Activated CD8-positive, alpha-beta memory T cell treated with anti-CD3 and anti-CD28 coated beads, Interleukin-2, amount 10 ng/mL, durations not matched to agents 7 days and 5 days (primary cell): ENCODE measurements at regions not wholly inside any gene's neighbourhood (a gene's known extent, or its start where the extent isn't known, plus 50 kb on each side); places are given as distances from the start of the nearest gene placed in this dataset.
A peak's percentile ranks its signal among the peaks of the same experiment; 100 is the strongest.

ENCODE experiments used
- ATAC-seq: fragments of 150-1000 bp; cut with Tn5 transposase; one replicate; pipeline ENCODE4 v1.10.0; 2021; ENCODE audit warnings: moderate library complexity
- CTCF ChIA-PET: fragments of 350-600 bp; sonication (Branson Sonifier 250); formaldehyde crosslinking; loops from one replicate; lab custom pipeline; 2021; ENCODE audit warnings: antibody characterized with exemption; lab: Charles Lee
- DNase-seq: peaks from one replicate; pipeline ENCODE4 v3.0.0-alpha.2; 2020
- H3K27ac Mint-ChIP-seq: one replicate; pipeline ENCODE4 v1.8.0; 2021; ENCODE audit warnings: mild to moderate bottlenecking, mixed read lengths
- H3K27me3 Mint-ChIP-seq: one replicate; pipeline ENCODE4 v1.8.0; 2021; ENCODE audit warnings: mixed read lengths
- H3K36me3 Mint-ChIP-seq: one replicate; pipeline ENCODE4 v1.8.0; 2021; ENCODE audit warnings: mild to moderate bottlenecking, mixed read lengths
- H3K4me1 Mint-ChIP-seq: one replicate; pipeline ENCODE4 v1.8.0; 2021; ENCODE audit warnings: mixed read lengths
- H3K4me3 Mint-ChIP-seq: one replicate; pipeline ENCODE4 v1.8.0; 2021; ENCODE audit warnings: mild to moderate bottlenecking, moderate library complexity, mixed read lengths
- H3K9me3 Mint-ChIP-seq: one replicate; pipeline ENCODE4 v1.8.0; 2022; ENCODE audit warnings: low read depth, mixed read lengths

DNA sequence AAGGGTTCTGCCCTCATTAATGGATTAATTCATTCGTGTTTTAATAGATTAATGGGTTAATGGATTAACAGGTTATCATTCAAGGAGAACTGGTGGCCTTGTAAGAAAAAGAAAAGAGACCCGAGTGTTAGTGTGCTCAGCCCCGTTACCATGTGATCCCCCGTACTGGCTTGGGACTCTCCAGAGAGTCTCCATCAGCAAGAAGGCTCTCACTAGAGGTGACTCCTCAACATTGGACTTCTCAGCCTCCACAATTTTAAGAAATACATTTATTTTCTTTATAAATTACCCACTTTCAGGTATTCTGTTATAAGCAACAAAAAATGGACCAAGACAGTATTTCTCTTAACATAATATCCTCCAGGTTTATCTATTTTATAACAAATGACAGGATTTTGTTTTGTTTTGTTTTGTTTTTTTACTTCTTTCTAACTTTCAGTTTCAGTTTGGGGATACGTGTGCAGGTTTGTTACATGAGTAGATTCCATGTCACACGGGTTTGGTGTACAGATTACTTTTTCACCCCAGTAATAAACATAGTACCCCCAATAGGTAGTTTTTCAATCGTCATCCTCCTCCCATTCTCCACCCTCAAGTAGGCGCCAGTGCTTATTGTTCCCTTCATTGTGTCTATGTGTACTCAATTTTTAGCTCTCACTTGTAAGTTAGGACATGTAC is 456.1 kb downstream of the DNAH5 start:
- DNase-seq (no peak), ATAC-seq (no peak)
- no peaks in the 10 kb centered on the region for H3K9me3 Mint-ChIP-seq
- peak overlapping the region; percentile 1 for H3K27ac Mint-ChIP-seq
- H3K4me1 Mint-ChIP-seq = peaks cover 4% of the 10 kb centered on the region
- H3K27me3 Mint-ChIP-seq = no peaks in the 10 kb centered on the region
- CTCF ChIA-PET = no interaction called here
- no peak overlapping the region for H3K4me3 Mint-ChIP-seq
- H3K36me3 Mint-ChIP-seq = no peaks in the 10 kb centered on the region

- no peak overlapping the region for H3K27ac Mint-ChIP-seq
- CTCF ChIA-PET = no interaction called here
Measured at GRCh38 chr5:13480834-13481233, 463.7 kb downstream of the DNAH5 start.

GRCh38 chr5:13478831-13479465 is 465.5 kb downstream of the DNAH5 start:
- CTCF ChIA-PET = interaction anchor here (0.7 kb wide), 1 partner anchor 16 kb away, joined by 3 read pairs; no protein-coding TSS in a partner anchor
- no peak overlapping the region for H3K4me3 Mint-ChIP-seq
- H3K9me3 Mint-ChIP-seq = peaks cover 2% of the 10 kb centered on the region
- DNase-seq = no peak
- ATAC-seq = no peak
- H3K27ac Mint-ChIP-seq = no peak overlapping the region
- no peaks in the 10 kb centered on the region for H3K4me1 Mint-ChIP-seq
- H3K27me3 Mint-ChIP-seq = no peaks in the 10 kb centered on the region
- H3K36me3 Mint-ChIP-seq = no peaks in the 10 kb centered on the region

More at GRCh38 chr5:13480834-13481233, 463.7 kb downstream of the DNAH5 start:
- ATAC-seq (no peak), DNase-seq (no peak)
- H3K4me3 Mint-ChIP-seq = no peak overlapping the region
- no peaks in the 10 kb centered on the region for H3K27me3 Mint-ChIP-seq
- H3K9me3 Mint-ChIP-seq = no peaks in the 10 kb centered on the region
- H3K36me3 Mint-ChIP-seq = no peaks in the 10 kb centered on the region
- H3K4me1 Mint-ChIP-seq = no peaks in the 10 kb centered on the region

- DNase-seq (no peak), ATAC-seq (no peak)
- Mint-ChIP-seq H3K4me3 (no peak overlapping the region), H3K27ac (no peak overlapping the region), H3K4me1 (no peaks in the 10 kb centered on the region), H3K27me3 (no peaks in the 10 kb centered on the region), H3K9me3 (peaks cover 5% of the 10 kb centered on the region), H3K36me3 (no peaks in the 10 kb centered on the region)
- CTCF ChIA-PET = no interaction called here
Measured at GRCh38 chr5:13477118-13477737, 467.3 kb downstream of the DNAH5 start.

DNA sequence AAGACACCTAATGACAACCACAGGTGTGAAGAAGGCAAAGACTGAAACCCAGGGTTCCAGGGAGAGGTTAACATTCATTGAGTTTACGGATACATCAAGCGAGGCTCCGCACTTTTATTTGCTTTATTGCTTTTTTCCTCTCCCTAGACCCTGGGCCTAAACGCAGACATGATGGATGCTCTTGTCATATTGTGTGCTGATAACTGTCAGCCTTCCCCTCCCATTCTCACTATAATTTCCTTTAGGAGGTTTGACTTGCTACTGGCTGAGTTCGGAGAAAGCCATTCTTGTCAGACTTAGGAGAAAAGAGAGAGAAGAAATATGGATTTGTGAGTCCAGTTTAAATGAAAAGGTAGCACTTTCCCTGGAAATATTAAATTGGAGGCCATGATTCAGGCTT is 471.6 kb downstream of the DNAH5 start:
- H3K9me3 Mint-ChIP-seq = peaks cover 5% of the 10 kb centered on the region

DNA sequence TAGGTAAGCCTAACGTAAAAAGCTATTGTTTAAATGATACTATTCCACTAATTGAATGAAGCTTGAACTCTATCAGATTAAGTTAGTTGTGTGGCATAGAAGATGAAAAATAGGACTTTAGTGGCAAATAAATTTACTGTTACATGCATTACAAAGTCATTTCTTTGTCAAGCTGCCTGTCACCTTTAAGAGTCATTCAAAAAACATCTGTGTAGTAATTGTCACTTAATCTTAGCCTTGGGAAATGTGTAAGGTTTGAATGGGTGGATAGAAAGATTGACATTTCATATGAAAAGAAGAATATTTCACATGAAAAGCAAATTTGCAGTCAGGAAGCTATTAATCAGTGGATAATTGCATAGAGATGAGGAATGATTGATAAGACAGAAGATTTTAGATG is 473.5 kb downstream of the DNAH5 start:
- H3K4me1 Mint-ChIP-seq = no peaks in the 10 kb centered on the region
- no peak overlapping the region for H3K4me3 Mint-ChIP-seq
- no peaks in the 10 kb centered on the region for H3K27me3 Mint-ChIP-seq
- no peak overlapping the region for H3K27ac Mint-ChIP-seq
- H3K36me3 Mint-ChIP-seq = no peaks in the 10 kb centered on the region
- ATAC-seq (no peak), DNase-seq (no peak)
- CTCF ChIA-PET = no interaction called here
- H3K9me3 Mint-ChIP-seq = peaks cover 5% of the 10 kb centered on the region

More for the DNA sequence above, 471.6 kb downstream of the DNAH5 start:
- DNase-seq = no peak
- Mint-ChIP-seq H3K27ac (no peak overlapping the region), H3K4me3 (no peak overlapping the region), H3K27me3 (no peaks in the 10 kb centered on the region), H3K4me1 (no peaks in the 10 kb centered on the region), H3K36me3 (no peaks in the 10 kb centered on the region)
- no peak for ATAC-seq
- CTCF ChIA-PET = no interaction called here

- H3K36me3 Mint-ChIP-seq = no peaks in the 10 kb centered on the region
- peaks cover 8% of the 10 kb centered on the region for H3K9me3 Mint-ChIP-seq
- CTCF ChIA-PET = no interaction called here
- no peak overlapping the region for H3K4me3 Mint-ChIP-seq
- DNase-seq = no peak
- H3K4me1 Mint-ChIP-seq = no peaks in the 10 kb centered on the region
- no peaks in the 10 kb centered on the region for H3K27me3 Mint-ChIP-seq
- no peak for ATAC-seq
- no peak overlapping the region for H3K27ac Mint-ChIP-seq
Measured at GRCh38 chr5:13470263-13470662, 474.2 kb downstream of the DNAH5 start.

DNA sequence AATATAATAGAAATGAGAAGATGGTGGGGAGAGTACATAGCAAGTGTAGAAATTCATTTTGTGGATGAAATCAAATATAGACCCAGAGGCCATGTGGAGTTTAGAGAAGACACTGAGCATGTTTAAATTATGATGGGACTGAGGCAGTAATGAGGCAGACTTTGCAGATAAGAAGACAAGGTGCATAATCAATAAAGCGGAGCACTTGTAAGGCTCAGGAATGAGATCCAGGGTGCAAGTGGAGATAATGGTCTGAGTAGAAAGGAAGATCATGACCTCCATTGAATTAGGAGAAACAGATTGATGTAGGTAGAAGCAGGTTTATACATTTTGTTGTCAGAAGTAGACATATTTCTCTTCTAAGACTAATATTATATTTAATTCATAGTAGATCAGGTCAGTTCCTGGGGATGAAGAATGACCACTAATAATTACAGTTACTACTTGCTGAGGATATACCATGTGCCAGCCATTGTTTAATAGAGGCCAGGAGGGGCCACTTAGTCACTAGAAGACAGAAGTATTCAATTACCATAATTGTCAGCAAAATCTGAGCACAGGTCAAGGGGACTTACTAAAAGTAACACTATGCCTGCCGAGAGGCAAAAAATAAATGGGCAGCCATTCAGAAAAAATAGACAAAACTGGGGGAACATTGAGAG is 479.8 kb downstream of the DNAH5 start:
- no peak for ATAC-seq
- no peak for DNase-seq
- no peak overlapping the region for H3K27ac Mint-ChIP-seq
- no peaks in the 10 kb centered on the region for H3K27me3 Mint-ChIP-seq
- H3K4me3 Mint-ChIP-seq = no peak overlapping the region
- H3K9me3 Mint-ChIP-seq = peaks cover 4% of the 10 kb centered on the region
- no peaks in the 10 kb centered on the region for H3K4me1 Mint-ChIP-seq
- CTCF ChIA-PET = no interaction called here
- no peaks in the 10 kb centered on the region for H3K36me3 Mint-ChIP-seq

DNA sequence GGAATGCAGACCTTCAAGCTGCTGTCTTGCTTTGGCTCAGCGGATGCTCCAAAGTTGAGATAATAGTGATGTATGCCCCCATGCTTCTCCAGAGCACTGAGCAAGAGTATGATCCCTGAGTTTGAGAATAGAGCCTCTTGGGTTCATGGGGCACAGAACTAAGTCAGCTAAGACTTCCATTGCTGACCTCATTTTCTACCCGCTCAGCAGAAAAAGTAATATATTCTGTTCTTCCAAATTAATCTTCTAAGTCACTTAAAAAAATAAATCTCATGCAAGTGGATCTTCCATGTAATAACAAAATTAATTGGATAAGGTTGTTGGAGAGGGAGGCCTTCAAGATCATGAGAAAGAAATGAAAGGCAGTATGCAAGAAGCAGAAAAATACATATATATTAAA is 483.9 kb downstream of the DNAH5 start:
- Mint-ChIP-seq H3K27ac (no peak overlapping the region), H3K4me1 (no peaks in the 10 kb centered on the region), H3K4me3 (no peak overlapping the region), H3K9me3 (peaks cover 12% of the 10 kb centered on the region), H3K36me3 (no peaks in the 10 kb centered on the region), H3K27me3 (no peaks in the 10 kb centered on the region)
- DNase-seq (no peak), ATAC-seq (no peak)
- CTCF ChIA-PET = no interaction called here

- Mint-ChIP-seq H3K4me3 (no peak overlapping the region), H3K9me3 (peaks cover 10% of the 10 kb centered on the region), H3K27me3 (no peaks in the 10 kb centered on the region), H3K36me3 (no peaks in the 10 kb centered on the region), H3K4me1 (no peaks in the 10 kb centered on the region), H3K27ac (no peak overlapping the region)
- ATAC-seq (no peak), DNase-seq (no peak)
- CTCF ChIA-PET = no interaction called here
Measured at GRCh38 chr5:13454050-13454449, 490.4 kb downstream of the DNAH5 start.

DNA sequence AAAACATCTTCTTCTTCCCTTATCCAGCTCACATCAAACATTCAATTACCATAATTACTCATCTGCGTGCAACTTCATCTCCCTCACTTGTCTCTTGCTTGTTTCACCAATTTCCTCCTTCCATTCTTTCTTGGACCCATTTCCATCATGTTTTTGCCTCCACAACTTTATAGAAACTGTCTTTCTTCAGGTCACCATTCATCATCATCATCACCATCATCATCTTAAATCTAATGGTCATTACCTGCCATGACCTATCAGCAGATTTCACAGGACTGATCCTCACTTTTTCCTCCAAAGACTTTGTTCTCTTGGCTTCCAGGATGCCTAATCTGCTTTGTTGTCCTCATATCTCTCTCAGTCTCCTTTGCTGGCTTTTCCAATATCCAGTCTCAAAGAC is 495.6 kb downstream of the DNAH5 start:
- H3K4me1 Mint-ChIP-seq = no peaks in the 10 kb centered on the region
- H3K9me3 Mint-ChIP-seq = peaks cover 3% of the 10 kb centered on the region
- no peak overlapping the region for H3K27ac Mint-ChIP-seq
- no peaks in the 10 kb centered on the region for H3K36me3 Mint-ChIP-seq
- no peak for DNase-seq
- H3K27me3 Mint-ChIP-seq = no peaks in the 10 kb centered on the region
- ATAC-seq = no peak
- H3K4me3 Mint-ChIP-seq = no peak overlapping the region
- CTCF ChIA-PET = no interaction called here

GRCh38 chr5:13439430-13439829 is 505.1 kb downstream of the DNAH5 start:
- CTCF ChIA-PET = no interaction called here
- Mint-ChIP-seq H3K27me3 (no peaks in the 10 kb centered on the region), H3K4me3 (no peak overlapping the region), H3K36me3 (no peaks in the 10 kb centered on the region), H3K9me3 (peaks cover 6% of the 10 kb centered on the region), H3K27ac (no peak overlapping the region), H3K4me1 (no peaks in the 10 kb centered on the region)
- ATAC-seq (no peak), DNase-seq (no peak)

DNA sequence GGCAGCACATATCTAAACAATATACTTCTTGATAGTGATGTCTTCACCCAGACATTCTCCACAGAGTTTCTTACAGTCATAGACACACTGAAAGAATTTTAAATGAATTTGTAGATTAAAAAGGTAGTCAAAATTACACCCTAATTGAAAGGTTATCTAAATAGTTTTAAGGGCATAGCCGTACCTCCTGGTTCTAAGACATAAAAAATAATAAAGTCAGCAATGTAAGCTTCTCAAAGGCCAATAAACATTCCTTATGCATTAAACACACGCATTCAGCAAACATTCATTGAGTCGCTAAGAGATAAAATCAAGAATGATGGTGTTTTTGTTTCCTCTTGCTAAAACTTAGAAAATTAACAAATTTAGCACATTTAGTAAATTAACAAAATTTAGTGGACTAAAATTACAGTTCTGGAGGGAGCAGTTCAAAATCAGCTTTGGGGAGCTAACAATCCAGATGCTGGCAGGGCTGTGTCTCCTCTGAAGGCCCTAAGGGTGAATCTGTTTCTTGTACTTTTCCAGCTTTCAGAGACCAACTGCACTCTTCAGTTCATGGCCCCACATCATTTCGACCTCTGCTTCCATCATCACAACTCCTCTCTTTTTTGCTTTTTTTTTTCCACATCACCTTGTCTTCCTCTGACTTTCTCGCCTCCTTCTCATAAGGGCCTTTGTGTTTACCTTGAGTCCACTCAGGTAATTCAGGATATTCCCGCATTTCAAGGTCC is 516.5 kb downstream of the DNAH5 start:
- ATAC-seq = no peak
- no peak for DNase-seq
- Mint-ChIP-seq H3K4me1 (no peaks in the 10 kb centered on the region), H3K27ac (no peak overlapping the region), H3K36me3 (no peaks in the 10 kb centered on the region), H3K9me3 (peaks cover 6% of the 10 kb centered on the region), H3K4me3 (no peak overlapping the region), H3K27me3 (no peaks in the 10 kb centered on the region)
- CTCF ChIA-PET = no interaction called here
